KBM-7 (cell line): ENCODE measurements at regions not wholly inside any gene's neighbourhood (a gene's known extent, or its start where the extent isn't known, plus 50 kb on each side); places are given as distances from the start of the nearest gene placed in this dataset.
"Not testable (repeated sequence)": the region's sequence is repeated elsewhere in the genome, so short reads cannot be mapped to it uniquely, and the experiment has no call there.

Experiments
- DNase-seq: peaks from one replicate; pipeline ENCODE4 v3.0.0-alpha.2; 2015
- in situ Hi-C: fragments of 300-500 bp; cut with MboI; formaldehyde crosslinking; loops from 2 replicates; pipeline ENCODE4 v1.14.3; 2020; ENCODE audit warnings: low sequenced_read_pairs, low pct_unique_long_range_greater_than_20kb, mixed read lengths

GRCh38 chr22:49470741-49471503 is 356.8 kb downstream of the BRD1 start:
- DNase-seq: no peak
- in situ Hi-C loops: no loop called here

- no peak for DNase-seq
- in situ Hi-C loops: no loop called here
Measured at GRCh38 chr22:49469896-49470740, 357.6 kb downstream of the BRD1 start.

GRCh38 chr22:49468487-49469198 is 359.0 kb downstream of the BRD1 start:
- in situ Hi-C loops: no loop called here
- DNase-seq: no peak

- in situ Hi-C loops: no loop called here
- no peak for DNase-seq
Measured at GRCh38 chr22:49466878-49467595, 360.6 kb downstream of the BRD1 start.

GRCh38 chr22:49464037-49464436 is 363.6 kb downstream of the BRD1 start:
- in situ Hi-C loops: no loop called here
- no peak for DNase-seq

GRCh38 chr22:49462795-49463194 is 364.9 kb downstream of the BRD1 start:
- in situ Hi-C loops: no loop called here
- no peak for DNase-seq

- in situ Hi-C loops: no loop called here
- DNase-seq: no peak
Measured at GRCh38 chr22:49462291-49462690, 365.4 kb downstream of the BRD1 start.

- DNase-seq: no peak
- in situ Hi-C loops: no loop called here
Measured at GRCh38 chr22:49461674-49462073, 366.0 kb downstream of the BRD1 start.

GRCh38 chr22:49460592-49461281 is 366.9 kb downstream of the BRD1 start:
- no peak for DNase-seq
- in situ Hi-C loops: no loop called here

GRCh38 chr22:49460091-49460490 is 367.6 kb downstream of the BRD1 start:
- in situ Hi-C loops: no loop called here

GRCh38 chr22:49458708-49459099 is 369.0 kb downstream of the BRD1 start:
- DNase-seq: no peak

More at GRCh38 chr22:49460091-49460490, 367.6 kb downstream of the BRD1 start:
- no peak for DNase-seq

GRCh38 chr22:49457946-49458707 is 369.5 kb downstream of the BRD1 start:
- DNase-seq: no peak
- in situ Hi-C loops: no loop called here

More at GRCh38 chr22:49458708-49459099, 369.0 kb downstream of the BRD1 start:
- in situ Hi-C loops: no loop called here

- DNase-seq: no peak
- in situ Hi-C loops: no loop called here
Measured at GRCh38 chr22:49457146-49457545, 370.5 kb downstream of the BRD1 start.

- in situ Hi-C loops: no loop called here
- DNase-seq: no peak
Measured at GRCh38 chr22:49455595-49455994, 372.1 kb downstream of the BRD1 start.

GRCh38 chr22:49454726-49455125 is 372.9 kb downstream of the BRD1 start:
- in situ Hi-C loops: no loop called here
- no peak for DNase-seq

- DNase-seq: no peak
- in situ Hi-C loops: no loop called here
Measured at GRCh38 chr22:49453771-49454170, 373.9 kb downstream of the BRD1 start.

- DNase-seq, in situ Hi-C loops: not testable (repeated sequence)
Measured at GRCh38 chr22:49453019-49453418, 374.7 kb downstream of the BRD1 start.

GRCh38 chr22:49452362-49452946 is 375.2 kb downstream of the BRD1 start:
- DNase-seq: no peak
- in situ Hi-C loops: no loop called here
